Uterus (tissue), 3 donors: ENCODE measurements at regions not wholly inside any gene's neighbourhood (a gene's known extent, or its start where the extent isn't known, plus 50 kb on each side); places are given as distances from the start of the nearest gene placed in this dataset.

Source experiments
- DNase-seq, 2 donors: peaks; one replicate each; pipeline ENCODE4 v3.0.0-alpha.2; 2019 to 2020
- H3K27ac ChIP-seq, 2 donors: fragments of 200-600 bp; sonication (generic); 1 replicate in 1 of 2; 2 replicates in 1 of 2; pipeline ENCODE4 v1.5.1; 2016 to 2018
- H3K27me3 ChIP-seq, 2 donors: fragments of 200-600 bp; sonication (generic); one replicate each; pipeline ENCODE4 v1.5.1; 2018 to 2019; ENCODE audit warnings: control low read depth in 1 of 2
- H3K36me3 ChIP-seq, 2 donors: fragments of 200-600 bp; sonication (generic); one replicate each; pipeline ENCODE4 v1.5.1; 2019; ENCODE audit warnings: control low read depth in 1 of 2
- H3K4me1 ChIP-seq, 2 donors: fragments of 200-600 bp; sonication (generic); one replicate each; pipeline ENCODE4 v1.5.1; 2018 to 2019; ENCODE audit warnings: control low read depth in 1 of 2
- H3K4me3 ChIP-seq, 2 donors: fragments of 200-600 bp; sonication (generic); 1 replicate in 1 of 2; 2 replicates in 1 of 2; pipeline ENCODE4 v1.5.1; 2018 to 2019; ENCODE audit warnings: mild to moderate bottlenecking in 1 of 2
- H3K9me3 ChIP-seq, 2 donors: fragments of 200-600 bp; sonication (generic); one replicate each; pipeline ENCODE4 v1.5.1; 2019; ENCODE audit warnings: control low read depth in 1 of 2
- POLR2A ChIP-seq, 2 donors: fragments of 450-650 bp; IDR thresholded peaks; one replicate each; pipeline ENCODE4 v1.6.1; 2016; ENCODE audit warnings: antibody characterized with exemption in 2 of 2, mild to moderate bottlenecking in 1 of 2, moderate library complexity in 1 of 2
- intact Hi-C: fragments of 100-400 bp; cut with DNase I; formaldehyde crosslinking; loops from one replicate; pipeline ENCODE4 v1.15.1; 2023; ENCODE audit warnings: low total_unique reads
- TF ChIP-seq, protein P1 (sequence below), 4 experiments: fragments of 200-600 bp in 2 of 4; fragments of 450-650 bp in 2 of 4; sonication (generic) in 2 of 4; IDR thresholded peaks; one replicate each; pipeline ENCODE4 v1.5.1; 2016 to 2019; ENCODE audit warnings: antibody characterized with exemption in 4 of 4, mild to moderate bottlenecking in 2 of 4, moderate library complexity in 1 of 4
- donor health status: DM: yes; HTN: yes; CAD: no.

DNA sequence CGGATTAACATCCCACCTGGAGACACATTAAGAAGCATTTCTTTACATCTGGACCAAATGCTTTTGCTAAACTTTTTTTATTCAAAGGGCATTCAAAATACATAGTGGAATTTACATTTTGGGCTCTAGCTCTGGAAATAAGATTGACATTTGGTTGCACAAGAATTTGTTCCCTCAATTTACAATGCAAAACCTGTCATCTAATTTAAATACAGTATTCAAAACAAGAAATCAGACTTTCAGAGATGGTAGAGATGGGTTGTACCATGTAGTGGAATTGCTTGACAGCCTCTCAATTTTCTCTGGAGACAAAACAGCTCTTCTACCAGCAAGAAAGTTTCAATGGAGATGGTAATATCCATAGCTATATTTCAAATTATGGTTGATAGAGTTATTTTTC is 275.8 kb downstream of the ATP23 start:
- Histone ChIP-seq H3K27me3 (no peaks in the 10 kb centered on the region), H3K9me3 (no peaks in the 10 kb centered on the region), H3K36me3 (no peaks in the 10 kb centered on the region), H3K27ac (no peak overlapping the region), H3K4me1 (no peaks in the 10 kb centered on the region), H3K4me3 (no peak overlapping the region)
- intact Hi-C loops, result no loop called here
- TF ChIP-seq POLR2A (IDR thresholded peaks at IDR 0.05), result no peak
- TF ChIP-seq, protein P1, sequence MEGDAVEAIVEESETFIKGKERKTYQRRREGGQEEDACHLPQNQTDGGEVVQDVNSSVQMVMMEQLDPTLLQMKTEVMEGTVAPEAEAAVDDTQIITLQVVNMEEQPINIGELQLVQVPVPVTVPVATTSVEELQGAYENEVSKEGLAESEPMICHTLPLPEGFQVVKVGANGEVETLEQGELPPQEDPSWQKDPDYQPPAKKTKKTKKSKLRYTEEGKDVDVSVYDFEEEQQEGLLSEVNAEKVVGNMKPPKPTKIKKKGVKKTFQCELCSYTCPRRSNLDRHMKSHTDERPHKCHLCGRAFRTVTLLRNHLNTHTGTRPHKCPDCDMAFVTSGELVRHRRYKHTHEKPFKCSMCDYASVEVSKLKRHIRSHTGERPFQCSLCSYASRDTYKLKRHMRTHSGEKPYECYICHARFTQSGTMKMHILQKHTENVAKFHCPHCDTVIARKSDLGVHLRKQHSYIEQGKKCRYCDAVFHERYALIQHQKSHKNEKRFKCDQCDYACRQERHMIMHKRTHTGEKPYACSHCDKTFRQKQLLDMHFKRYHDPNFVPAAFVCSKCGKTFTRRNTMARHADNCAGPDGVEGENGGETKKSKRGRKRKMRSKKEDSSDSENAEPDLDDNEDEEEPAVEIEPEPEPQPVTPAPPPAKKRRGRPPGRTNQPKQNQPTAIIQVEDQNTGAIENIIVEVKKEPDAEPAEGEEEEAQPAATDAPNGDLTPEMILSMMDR (IDR thresholded peaks at IDR 0.05), result no peak
- no peak for DNase-seq

DNA sequence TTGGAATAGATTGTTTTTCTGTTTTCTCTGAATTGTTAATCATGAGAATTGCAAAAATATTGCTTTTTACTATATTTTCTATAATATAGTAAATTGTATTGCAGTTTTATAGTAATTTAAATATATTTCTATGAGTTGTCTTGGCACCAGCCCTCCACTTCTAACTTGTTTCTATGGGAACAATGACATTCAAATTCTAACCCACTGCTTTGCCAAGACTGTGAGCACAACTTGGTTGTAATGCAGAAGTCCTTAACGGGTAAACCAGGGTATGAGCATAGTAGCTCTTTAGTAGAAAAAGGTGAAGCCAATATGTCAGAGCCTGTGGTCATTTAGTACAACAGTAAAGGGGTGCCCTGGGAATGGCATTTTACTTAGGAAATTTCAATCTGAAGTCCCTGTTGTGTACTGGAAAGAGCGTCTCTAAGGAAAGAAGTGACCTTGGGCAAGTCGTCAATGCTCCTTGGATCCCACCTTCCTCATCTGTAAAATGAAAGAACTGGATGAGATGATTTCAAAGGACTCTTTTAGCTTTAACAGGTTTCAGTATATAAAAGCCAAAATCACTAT is 283.3 kb downstream of the ATP23 start:
- TF ChIP-seq, protein P1 (IDR thresholded peaks at IDR 0.05), result no peak
- TF ChIP-seq POLR2A (IDR thresholded peaks at IDR 0.05), result no peak
- H3K36me3 ChIP-seq, result no peaks in the 10 kb centered on the region
- DNase-seq, result no peak
- no peaks in the 10 kb centered on the region for H3K4me1 ChIP-seq
- intact Hi-C loops, result no loop called here
- H3K27ac ChIP-seq, result no peak overlapping the region
- H3K9me3 ChIP-seq, result no peaks in the 10 kb centered on the region
- no peaks in the 10 kb centered on the region for H3K27me3 ChIP-seq
- no peak overlapping the region for H3K4me3 ChIP-seq

DNA sequence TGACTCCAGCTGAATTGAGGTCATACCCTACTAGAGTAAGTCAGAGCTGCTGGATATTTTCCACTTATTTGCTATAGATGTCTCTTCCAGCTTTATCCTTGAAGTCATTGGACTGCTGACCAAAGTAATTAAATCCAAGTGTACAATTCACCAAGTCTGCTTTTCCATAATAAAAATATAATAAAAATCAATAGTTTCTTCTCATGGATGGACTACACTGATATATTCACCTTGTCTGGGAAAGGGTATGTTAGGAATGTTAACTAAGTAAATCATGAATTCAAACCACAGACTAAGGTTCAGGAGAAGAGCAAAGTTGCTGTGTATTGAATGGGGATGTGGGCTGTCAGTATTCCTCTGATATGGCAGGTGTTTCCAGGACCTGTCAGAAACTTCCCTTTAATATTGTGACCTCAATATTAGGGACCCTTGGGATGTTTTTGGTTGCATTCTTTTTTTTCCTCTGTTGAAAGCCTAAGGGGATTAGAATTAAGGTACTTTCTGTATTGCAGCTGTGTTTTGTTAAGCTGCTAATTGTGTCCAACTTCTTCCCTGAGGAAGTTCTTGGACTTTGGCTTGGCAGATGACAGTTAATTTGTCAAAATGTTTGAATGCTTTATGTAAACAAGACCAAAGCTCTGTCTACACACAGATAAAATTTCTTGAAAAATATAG is 284.0 kb downstream of the ATP23 start:
- TF ChIP-seq POLR2A (IDR thresholded peaks at IDR 0.05), result no peak
- TF ChIP-seq, protein P1 (IDR thresholded peaks at IDR 0.05), result no peak
- H3K27me3 ChIP-seq, result no peaks in the 10 kb centered on the region
- intact Hi-C loops, result no loop called here
- no peaks in the 10 kb centered on the region for H3K9me3 ChIP-seq
- H3K4me3 ChIP-seq, result no peak overlapping the region
- DNase-seq, result no peak
- H3K27ac ChIP-seq, result no peak overlapping the region
- no peaks in the 10 kb centered on the region for H3K36me3 ChIP-seq
- no peaks in the 10 kb centered on the region for H3K4me1 ChIP-seq

GRCh38 chr12:58233886-58234285 is 292.5 kb downstream of the ATP23 start:
- Histone ChIP-seq H3K4me3 (no peak overlapping the region), H3K27ac (no peak overlapping the region), H3K27me3 (no peaks in the 10 kb centered on the region), H3K9me3 (no peaks in the 10 kb centered on the region), H3K4me1 (no peaks in the 10 kb centered on the region), H3K36me3 (no peaks in the 10 kb centered on the region)
- DNase-seq, result no peak
- intact Hi-C loops, result no loop called here
- TF ChIP-seq, protein P1 (IDR thresholded peaks at IDR 0.05), result no peak
- no peak for TF ChIP-seq POLR2A (IDR thresholded peaks at IDR 0.05)

DNA sequence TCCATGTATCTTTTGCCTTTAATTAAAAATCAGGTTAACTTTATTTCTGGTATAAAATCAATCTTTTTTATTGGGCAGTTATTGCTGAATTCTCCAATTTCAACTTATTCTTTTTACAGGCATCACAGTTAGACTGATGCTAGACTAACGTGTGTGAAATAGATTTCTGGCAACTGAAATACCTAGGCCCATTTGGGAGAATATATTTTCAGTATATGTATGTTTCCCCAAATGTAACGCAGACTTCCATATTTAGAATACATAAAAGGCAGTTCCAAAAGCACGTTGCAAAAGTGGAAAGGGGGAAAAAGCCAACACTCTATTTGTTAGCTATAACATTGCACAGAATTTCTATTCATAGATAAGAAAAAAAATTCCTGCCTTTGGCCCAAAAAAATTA is 297.0 kb downstream of the ATP23 start:
- Histone ChIP-seq H3K4me1 (no peaks in the 10 kb centered on the region), H3K36me3 (no peaks in the 10 kb centered on the region), H3K27me3 (no peaks in the 10 kb centered on the region), H3K27ac (no peak overlapping the region), H3K9me3 (no peaks in the 10 kb centered on the region), H3K4me3 (no peak overlapping the region)
- intact Hi-C loops, result no loop called here
- no peak for DNase-seq
- TF ChIP-seq, protein P1 (IDR thresholded peaks at IDR 0.05), result no peak
- TF ChIP-seq POLR2A (IDR thresholded peaks at IDR 0.05), result no peak
